ENCODE measurements at regions not wholly inside any gene's neighbourhood (a gene's known extent, or its start where the extent isn't known, plus 50 kb on each side); places are given as distances from the start of the nearest gene placed in this dataset.

GRCh38 chr12:46523446-46523845 lies 150.9 kb upstream of the SLC38A2 start:
- TF ChIP-seq CTCF (conservative IDR thresholded peaks at IDR 0.05) = no peak
- no peak for TF ChIP-seq ZFX (IDR thresholded peaks at IDR 0.05)

Data from C4-2B (cell line).